GM12875 (cell line): ENCODE measurements at regions not wholly inside any gene's neighbourhood (a gene's known extent, or its start where the extent isn't known, plus 50 kb on each side); places are given as distances from the start of the nearest gene placed in this dataset.
"Not testable (repeated sequence)": the region's sequence is repeated elsewhere in the genome, so short reads cannot be mapped to it uniquely, and the experiment has no call there.

ENCODE experiments used
- H3K4me3 ChIP-seq: one replicate; pipeline ENCODE4 v1.5.1; 2011; ENCODE audit warnings: low read depth, low read length, control low read depth
- CTCF ChIP-seq: IDR thresholded peaks from 2 replicates; pipeline ENCODE4 v1.5.1; 2011; ENCODE audit warnings: low read depth, mild to moderate bottlenecking, control low read depth, inconsistent platforms, low read length, moderate library complexity, borderline replicate concordance; ENCODE audit not compliant: insufficient read depth

GRCh38 chr3:73846951-73847350 is 222.2 kb upstream of the PDZRN3 start:
- no peak for TF ChIP-seq CTCF
- H3K4me3 ChIP-seq, result no peak overlapping the region

- no peak overlapping the region for H3K4me3 ChIP-seq
- TF ChIP-seq CTCF, result no peak
Measured at GRCh38 chr3:73839032-73839431, 214.3 kb upstream of the PDZRN3 start.

GRCh38 chr3:73835945-73836344 is 211.2 kb upstream of the PDZRN3 start:
- H3K4me3 ChIP-seq, result no peak overlapping the region
- no peak for TF ChIP-seq CTCF

- TF ChIP-seq CTCF, result no peak
- no peak overlapping the region for H3K4me3 ChIP-seq
Measured at GRCh38 chr3:73832426-73832825, 207.7 kb upstream of the PDZRN3 start.

GRCh38 chr3:73828348-73828747 is 203.6 kb upstream of the PDZRN3 start:
- H3K4me3 ChIP-seq, result no peak overlapping the region
- TF ChIP-seq CTCF, result no peak

- H3K4me3 ChIP-seq, result no peak overlapping the region
- TF ChIP-seq CTCF, result no peak
Measured at GRCh38 chr3:73827725-73828211, 203.0 kb upstream of the PDZRN3 start.

GRCh38 chr3:73827204-73827603 is 202.5 kb upstream of the PDZRN3 start:
- no peak for TF ChIP-seq CTCF
- H3K4me3 ChIP-seq, result no peak overlapping the region

GRCh38 chr3:73820896-73821295 is 196.2 kb upstream of the PDZRN3 start:
- not testable (repeated sequence) for H3K4me3 ChIP-seq
